ENCODE measurements at regions not wholly inside any gene's neighbourhood (a gene's known extent, or its start where the extent isn't known, plus 50 kb on each side); places are given as distances from the start of the nearest gene placed in this dataset.

- ChIA-PET POLR2A (no interaction called here), CTCF (ENCODE audit: low intra/inter-chr PET ratio) (no interaction called here)
- 0% methylated on average over 5 of the region's 5 CpGs for WGBS (ENCODE audit: insufficient coverage, low coverage, missing lambda C conversion rate)
- intact Hi-C loops (cut with micrococcal nuclease) (no loop called here), in situ Hi-C loops (cut with MboI) (no loop called here)
- Histone ChIP-seq H3K4me1 (replicated peaks in 1 of 2; ENCODE audit: control insufficient read depth in 2 of 2, insufficient read depth in 2 of 2, low read length in 2 of 2) (no peaks in the 10 kb centered on the region), H3K36me3 (ENCODE audit: control insufficient read depth, insufficient read depth, low read length) (no peaks in the 10 kb centered on the region), H3K79me2 (ENCODE audit: control insufficient read depth, insufficient read depth, low read length) (no peaks in the 10 kb centered on the region), H3K27me3 (ENCODE audit: control insufficient read depth in 2 of 2, insufficient read depth in 2 of 2, low read length in 2 of 2) (peaks cover 0 to 6% of the 10 kb centered on the region in 2 experiments; a peak in 2 of 5 replicates), H3K4me2 (ENCODE audit: insufficient read depth, low read length) (no peak overlapping the region), H3K9me1 (ENCODE audit: control insufficient read depth, insufficient read depth, low read length) (no peaks in the 10 kb centered on the region), H4K20me1 (replicated peaks; ENCODE audit: control insufficient read depth, insufficient read depth, low read length) (no peaks in the 10 kb centered on the region; the same call in 1 of the 2 replicates), H2AFZ (ENCODE audit: low read depth, low read length) (no peak overlapping the region), H3K27ac (ENCODE audit: extremely low read depth, low read depth, low read length) (no peak overlapping the region), H3K4me3 (no peak overlapping the region), H3K9ac (ENCODE audit: insufficient read depth in 1 of 2, low read depth in 2 of 2, low read length in 2 of 2) (no peak overlapping the region), H3K9me3 (replicated peaks; ENCODE audit: control insufficient read depth, insufficient read depth, low read depth, low read length) (no peaks in the 10 kb centered on the region)
- no peak for DNase-seq (ENCODE audit: extremely low read depth in 1 of 4, low spot score in 3 of 4)
- BruUV-seq (replicated peaks) = no TSS peak
- no peak for TF ChIP-seq TEAD1 (CRISPR knock-in tag; IDR thresholded peaks at IDR 0.05)
- FAIRE-seq = no peak
- ATAC-seq = no peak
Observed at GRCh38 chr10:129272866-129273650, 194.0 kb upstream of the MGMT start.

- no peaks in the 10 kb centered on the region for H3K79me2 ChIP-seq (ENCODE audit: control insufficient read depth, insufficient read depth, low read length)
- peaks cover 0 to 6% of the 10 kb centered on the region in 2 experiments; a peak in 2 of 5 replicates for H3K27me3 ChIP-seq (ENCODE audit: control insufficient read depth in 2 of 2, insufficient read depth in 2 of 2, low read length in 2 of 2)
- H3K9me1 ChIP-seq (ENCODE audit: control insufficient read depth, insufficient read depth, low read length) = no peaks in the 10 kb centered on the region
- no peak overlapping the region for H3K4me2 ChIP-seq (ENCODE audit: insufficient read depth, low read length)
- H4K20me1 ChIP-seq (replicated peaks; ENCODE audit: control insufficient read depth, insufficient read depth, low read length) = no peaks in the 10 kb centered on the region; the same call in 1 of the 2 replicates
- intact Hi-C loops (cut with micrococcal nuclease) = no loop called here
- no peak overlapping the region for H3K4me3 ChIP-seq
- FAIRE-seq (no peak), DNase-seq (ENCODE audit: extremely low read depth in 1 of 4, low spot score in 3 of 4) (no peak), ATAC-seq (no peak)
- no peaks in the 10 kb centered on the region for H3K36me3 ChIP-seq (ENCODE audit: control insufficient read depth, insufficient read depth, low read length)
- ChIA-PET POLR2A (no interaction called here), CTCF (ENCODE audit: low intra/inter-chr PET ratio) (no interaction called here)
- whole genome bisulfite sequencing (ENCODE audit: insufficient coverage, low coverage, missing lambda C conversion rate) = 0% methylated on average over 7 of the region's 7 CpGs
- no TSS peak for BruUV-seq (replicated peaks)
- no peaks in the 10 kb centered on the region for H3K4me1 ChIP-seq (replicated peaks in 1 of 2; ENCODE audit: control insufficient read depth in 2 of 2, insufficient read depth in 2 of 2, low read length in 2 of 2)
- in situ Hi-C loops (cut with MboI) = no loop called here
- no peak overlapping the region for H2AFZ ChIP-seq (ENCODE audit: low read depth, low read length)
- no peak overlapping the region for H3K27ac ChIP-seq (ENCODE audit: extremely low read depth, low read depth, low read length)
- TF ChIP-seq BACH1 (tag; IDR thresholded peaks at IDR 0.05) (no peak), ZNF408 (CRISPR knock-in tag; IDR thresholded peaks at IDR 0.05; ENCODE audit: low read depth) (no peak), SMAD2 (IDR thresholded peaks at IDR 0.05; ENCODE audit: low read depth, low read length) (no peak), ZNF282 (CRISPR knock-in tag; IDR thresholded peaks at IDR 0.05) (no peak), SMAD3 (CRISPR knock-in tag; conservative IDR thresholded peaks at IDR 0.05) (no peak), ZNF699 (CRISPR knock-in tag; IDR thresholded peaks at IDR 0.05; ENCODE audit: insufficient replicate concordance) (no peak)
- H3K9me3 ChIP-seq (replicated peaks; ENCODE audit: control insufficient read depth, insufficient read depth, low read depth, low read length) = no peaks in the 10 kb centered on the region
- no peak overlapping the region for H3K9ac ChIP-seq (ENCODE audit: insufficient read depth in 1 of 2, low read depth in 2 of 2, low read length in 2 of 2)
Observed at GRCh38 chr10:129273860-129274259, 193.2 kb upstream of the MGMT start.

Measured in K562 (cell line).